Ectodermal cell (in vitro differentiated cells): ENCODE measurements at regions not wholly inside any gene's neighbourhood (a gene's known extent, or its start where the extent isn't known, plus 50 kb on each side); places are given as distances from the start of the nearest gene placed in this dataset.

ENCODE experiments used
- H3K27ac ChIP-seq: 2 replicates; pipeline ENCODE4 v1.7.0; 2013; ENCODE audit warnings: mild to moderate bottlenecking, low read depth, low read length; ENCODE audit not compliant: insufficient read depth, poor library complexity, severe bottlenecking
- H3K27me3 ChIP-seq: 2 replicates; pipeline ENCODE4 v1.7.0; 2013; ENCODE audit warnings: mild to moderate bottlenecking, low read length; ENCODE audit not compliant: insufficient read depth, control insufficient read depth, poor library complexity, severe bottlenecking
- H3K36me3 ChIP-seq: one replicate; pipeline ENCODE4 v1.7.0; 2013; ENCODE audit warnings: low read length; ENCODE audit not compliant: control insufficient read depth, insufficient read depth
- H3K4me1 ChIP-seq: one replicate; pipeline ENCODE4 v1.7.0; 2013; ENCODE audit warnings: low read length; ENCODE audit not compliant: control insufficient read depth, insufficient read depth
- H3K4me3 ChIP-seq: 2 replicates; pipeline ENCODE4 v1.7.0; 2013; ENCODE audit warnings: low read depth, low read length, control low read depth; ENCODE audit not compliant: insufficient read depth
- H3K9me3 ChIP-seq: 2 replicates; pipeline ENCODE4 v1.7.0; 2013; ENCODE audit warnings: mild to moderate bottlenecking, low read length, moderate library complexity; ENCODE audit not compliant: control insufficient read depth
- WGBS, 2 experiments: methylation state at CpG; one replicate each; pipeline ENCODE4 v1.1.7; 2013; ENCODE audit warnings: missing lambda C conversion rate in 2 of 2; 5-methylcytosine and 5-hydroxymethylcytosine counted together

DNA sequence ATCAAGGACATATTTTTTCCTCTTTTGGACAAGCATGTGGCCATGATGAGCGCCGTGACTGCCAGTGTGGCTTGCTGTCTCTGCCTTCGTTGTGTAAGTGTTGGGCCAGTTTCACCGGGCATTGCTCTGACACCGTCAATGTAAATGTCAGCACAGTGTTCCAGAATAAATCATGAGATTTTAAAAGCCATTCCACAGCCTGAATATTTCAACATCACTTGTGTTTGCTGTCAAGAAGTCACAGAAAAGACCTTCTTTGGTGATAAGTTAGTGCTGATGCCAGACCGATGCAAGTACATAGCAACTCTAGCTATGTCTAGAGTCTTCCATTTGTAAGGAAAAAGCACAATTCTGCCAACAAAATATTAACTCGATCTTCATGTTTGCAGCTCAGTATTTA, 467.8 kb downstream of the TBC1D22A start:
- Histone ChIP-seq H3K27ac (no peak overlapping the region), H3K36me3 (no peaks in the 10 kb centered on the region), H3K27me3 (no peaks in the 10 kb centered on the region), H3K4me3 (no peak overlapping the region), H3K4me1 (no peaks in the 10 kb centered on the region), H3K9me3 (peaks cover 4% of the 10 kb centered on the region)
- 80 to 81% methylated on average over 7 of the region's 7 CpGs for WGBS, 2 experiments

DNA sequence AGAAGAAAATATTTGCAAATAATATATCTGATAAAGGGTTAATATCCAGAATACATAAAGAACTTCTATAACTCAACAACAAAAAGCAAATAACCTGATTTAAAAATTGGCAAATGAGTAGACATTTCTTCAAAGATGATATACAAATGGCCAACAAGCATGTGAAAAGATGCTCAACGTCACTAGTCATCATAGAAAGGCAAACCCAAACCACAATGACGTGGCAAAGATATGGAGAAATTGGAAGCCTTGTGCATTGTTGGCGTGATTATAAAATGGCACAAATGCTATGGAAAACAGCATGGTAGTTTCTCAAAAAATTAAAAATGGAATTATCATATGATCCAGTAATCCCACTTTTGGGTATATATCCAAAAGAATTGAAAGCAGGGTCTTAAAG, 466.3 kb downstream of the TBC1D22A start:
- 47 to 50% methylated on average over 3 of the region's 3 CpGs for WGBS, 2 experiments
- H3K27ac ChIP-seq: no peak overlapping the region
- H3K9me3 ChIP-seq: peaks cover 4% of the 10 kb centered on the region
- no peaks in the 10 kb centered on the region for H3K36me3 ChIP-seq
- no peaks in the 10 kb centered on the region for H3K4me1 ChIP-seq
- no peak overlapping the region for H3K4me3 ChIP-seq
- no peaks in the 10 kb centered on the region for H3K27me3 ChIP-seq

DNA sequence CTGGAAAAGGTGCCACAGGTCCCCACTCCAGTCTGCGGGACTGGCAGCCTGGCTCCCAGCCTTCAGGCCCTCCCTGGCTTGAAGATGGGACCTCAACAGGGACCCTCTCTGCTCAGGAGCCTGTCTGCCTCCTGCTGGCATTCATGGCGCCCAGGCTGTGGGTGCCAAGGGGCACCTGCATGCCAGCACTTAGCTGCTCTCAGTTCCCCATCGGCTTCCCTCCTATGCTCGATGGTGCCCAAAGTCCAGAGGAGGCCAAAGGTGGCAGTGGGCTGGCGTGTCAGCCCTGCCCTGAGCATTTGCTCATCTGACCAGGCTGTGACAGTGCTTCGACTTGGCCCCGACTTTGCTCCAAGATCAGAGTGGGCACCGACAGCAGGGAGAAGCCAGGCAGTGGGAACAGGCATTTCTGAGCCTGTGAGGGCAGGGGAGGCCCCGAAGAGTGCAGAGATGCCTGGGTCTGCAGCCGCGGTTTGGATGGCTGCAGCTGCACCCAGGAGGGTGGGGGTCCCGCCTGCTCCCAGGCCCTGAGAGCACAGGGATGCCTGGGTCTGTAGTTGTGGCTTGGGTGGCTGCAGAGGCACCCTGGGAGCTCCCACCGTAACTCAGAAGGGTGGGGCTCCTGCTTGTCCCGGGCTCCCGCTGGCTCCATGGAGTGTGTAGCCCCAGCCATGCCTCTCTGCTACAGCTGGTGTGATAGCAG, 463.6 kb downstream of the TBC1D22A start:
- WGBS, 2 experiments: 76 to 77% methylated on average over 15 of the region's 15 CpGs
- H3K36me3 ChIP-seq: no peaks in the 10 kb centered on the region
- no peaks in the 10 kb centered on the region for H3K4me1 ChIP-seq
- H3K27me3 ChIP-seq: no peaks in the 10 kb centered on the region
- H3K27ac ChIP-seq: no peak overlapping the region
- no peak overlapping the region for H3K4me3 ChIP-seq
- peaks cover 7% of the 10 kb centered on the region for H3K9me3 ChIP-seq

DNA sequence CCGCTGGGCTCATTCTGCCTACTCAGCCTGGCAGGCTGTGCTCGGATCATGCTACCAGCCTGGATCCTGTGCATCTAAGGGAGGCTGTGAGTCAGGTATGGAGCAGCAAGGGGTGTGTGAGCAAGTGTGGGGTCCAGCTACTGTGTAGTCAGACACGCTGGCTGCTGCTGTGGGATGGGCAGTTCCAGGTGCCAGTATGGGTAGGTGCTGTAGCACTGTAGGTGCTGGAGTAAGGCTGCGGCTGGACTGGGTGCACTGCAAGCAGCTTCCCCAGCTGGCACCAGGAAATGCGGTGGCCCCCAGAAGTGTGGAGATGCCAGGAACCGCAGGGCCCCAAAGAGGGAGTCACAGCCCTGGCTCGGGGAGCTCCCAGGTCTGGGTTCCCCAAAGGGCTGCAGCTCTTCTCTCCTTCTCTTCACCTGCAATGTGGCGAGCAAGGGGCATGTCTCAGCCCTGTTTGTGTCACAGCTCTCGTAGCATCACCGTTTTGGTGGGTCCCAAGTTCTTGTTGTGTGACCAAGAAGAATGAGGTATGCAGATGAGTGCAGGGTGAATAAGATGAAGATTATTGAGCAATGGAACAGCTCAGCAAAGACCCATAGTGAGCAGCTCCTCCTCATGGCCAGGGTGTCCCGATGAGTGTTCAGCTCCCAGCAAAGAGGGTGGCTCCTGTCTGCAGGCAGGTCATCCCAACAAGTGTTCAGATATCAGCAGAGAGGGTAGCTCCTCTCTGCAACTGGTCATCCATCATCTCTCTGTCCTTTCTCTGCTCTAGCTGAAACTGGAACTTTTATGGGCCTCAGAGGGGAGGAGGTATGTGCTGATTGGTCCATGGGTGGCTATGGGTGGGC, 462.9 kb downstream of the TBC1D22A start:
- H3K4me1 ChIP-seq: no peaks in the 10 kb centered on the region
- no peak overlapping the region for H3K27ac ChIP-seq
- H3K36me3 ChIP-seq: no peaks in the 10 kb centered on the region
- no peak overlapping the region for H3K4me3 ChIP-seq
- 79 to 85% methylated on average over 11 of the region's 11 CpGs for WGBS, 2 experiments
- H3K27me3 ChIP-seq: no peaks in the 10 kb centered on the region
- H3K9me3 ChIP-seq: peaks cover 12% of the 10 kb centered on the region
